GM19455 (cell line): ENCODE measurements at regions not wholly inside any gene's neighbourhood (a gene's known extent, or its start where the extent isn't known, plus 50 kb on each side); places are given as distances from the start of the nearest gene placed in this dataset.
"Not testable (repeated sequence)": the region's sequence is repeated elsewhere in the genome, so short reads cannot be mapped to it uniquely, and the experiment has no call there.

Experiments
- ATAC-seq: cut with Tn5 transposase; IDR thresholded peaks from one replicate; pipeline ENCODE4 v1.9.1; 2021; ENCODE audit not compliant: unreplicated experiment

DNA sequence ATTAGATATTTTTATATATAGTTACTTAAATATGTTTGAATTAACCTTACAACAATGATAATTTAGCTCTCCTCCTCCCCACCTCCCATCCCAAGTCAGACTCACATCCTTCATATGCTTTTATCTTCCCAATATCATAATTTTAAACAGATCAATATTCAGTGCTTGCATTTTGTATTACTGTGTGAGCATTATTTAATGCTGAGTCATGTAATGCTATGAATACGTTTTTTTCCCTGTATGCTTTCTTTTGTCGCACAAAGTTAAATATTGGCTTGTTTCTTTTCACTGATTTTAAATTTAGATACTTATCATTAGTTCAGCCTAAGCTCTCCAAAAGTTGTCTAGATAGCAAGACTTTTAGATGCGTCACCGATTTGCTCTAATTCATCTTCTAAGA, 471.6 kb upstream of the SGO1 start:
- no peak for ATAC-seq

GRCh38 chr3:20652231-20652986, 466.4 kb upstream of the SGO1 start:
- no peak for ATAC-seq

DNA sequence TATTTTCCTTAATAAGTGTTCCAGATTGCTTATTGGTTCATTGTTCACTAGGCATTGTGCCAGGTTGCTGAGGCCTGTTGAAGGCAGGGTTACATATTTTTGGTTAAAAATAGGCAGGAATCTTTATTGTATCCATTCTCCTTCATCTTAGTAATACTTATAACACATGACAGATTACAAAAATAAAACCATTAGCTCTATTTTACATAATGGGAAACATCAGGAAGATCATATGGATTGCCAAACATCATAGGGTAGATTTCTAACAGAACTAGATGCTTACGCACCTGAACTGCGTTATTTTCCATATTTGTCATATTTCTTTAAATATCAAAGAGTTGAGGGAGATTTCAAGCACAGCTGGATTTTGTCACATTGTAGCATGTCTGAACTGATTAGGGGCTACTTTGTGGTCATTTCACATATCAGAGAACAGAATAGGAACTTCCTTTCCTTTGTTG, 462.9 kb upstream of the SGO1 start:
- no peak for ATAC-seq

DNA sequence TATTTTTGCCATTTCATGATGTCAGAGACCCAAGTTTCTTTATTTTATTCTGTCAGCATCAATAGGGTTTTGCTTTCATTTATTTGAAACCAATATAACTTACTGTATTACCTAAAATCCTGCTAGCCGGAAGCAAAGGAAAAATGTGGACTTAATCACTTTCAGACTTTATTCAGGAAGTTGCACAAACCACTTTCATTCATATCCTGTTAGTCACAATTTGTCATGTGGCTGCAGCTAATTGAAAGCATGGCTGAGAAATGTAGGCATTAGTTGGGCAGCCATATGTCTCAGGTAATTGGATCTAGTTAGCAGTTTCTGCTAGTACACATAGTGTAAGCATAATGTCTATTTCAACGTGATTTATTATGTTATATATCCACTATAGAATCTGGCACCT, 462.3 kb upstream of the SGO1 start:
- no peak for ATAC-seq

- ATAC-seq = no peak
Measured at GRCh38 chr3:20646425-20646824, 460.4 kb upstream of the SGO1 start.

DNA sequence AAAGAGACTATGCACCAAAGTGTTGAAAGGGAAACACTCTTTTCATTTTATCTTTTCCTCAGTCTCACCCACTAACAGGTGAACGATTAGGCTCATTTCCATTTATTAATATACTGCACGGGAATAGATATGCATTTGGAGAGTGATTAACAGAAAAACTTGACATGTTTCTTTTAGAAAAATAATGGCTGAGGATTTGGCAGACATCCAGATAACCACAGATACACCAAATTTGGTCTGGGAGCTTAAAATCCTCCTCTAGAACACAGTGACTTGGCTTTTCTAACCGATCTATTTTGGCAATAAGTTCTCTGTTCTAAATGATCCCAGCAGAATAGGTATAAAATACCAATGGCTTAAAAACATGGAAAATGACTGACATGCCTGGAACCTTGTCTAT, 459.3 kb upstream of the SGO1 start:
- no peak for ATAC-seq

DNA sequence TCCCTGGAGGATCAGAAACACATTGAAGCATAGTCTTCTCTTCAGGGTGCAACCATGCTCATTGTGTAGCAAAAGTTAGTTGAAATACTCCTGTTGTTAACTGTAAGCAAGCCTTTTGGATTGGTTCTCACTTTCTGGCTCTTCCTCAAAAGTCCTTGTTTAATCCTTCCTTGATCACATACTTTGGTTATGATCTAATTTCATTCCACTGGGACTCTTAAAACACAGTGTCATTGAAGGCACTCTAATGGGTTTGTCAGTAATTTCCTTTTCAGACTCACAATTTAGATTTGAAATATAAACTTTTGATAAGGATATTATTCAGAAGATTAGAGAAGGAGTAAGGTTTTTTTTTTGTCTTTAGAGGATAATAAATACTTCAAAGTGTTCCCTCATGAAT, 451.7 kb upstream of the SGO1 start:
- no peak for ATAC-seq

DNA sequence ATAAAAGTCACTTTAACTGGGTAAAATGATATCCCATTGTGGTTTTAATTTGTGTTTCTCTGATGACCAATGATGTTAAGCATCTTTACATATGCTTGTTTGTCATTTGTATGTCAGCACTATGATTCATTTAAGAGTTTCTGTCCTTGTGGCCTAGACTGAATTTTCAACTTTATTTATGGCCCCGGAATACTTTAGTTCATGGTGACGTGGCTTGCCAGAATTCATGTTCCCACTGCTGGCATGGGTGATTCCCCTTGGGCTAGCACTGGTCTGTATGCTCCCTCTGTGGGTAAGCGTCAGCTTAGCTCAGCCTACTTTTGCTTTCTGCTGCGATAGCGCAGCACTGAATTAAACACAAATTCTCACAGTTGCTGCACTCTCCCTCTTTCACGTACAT, 436.3 kb upstream of the SGO1 start:
- no peak for ATAC-seq

- ATAC-seq = not testable (repeated sequence)
Measured at GRCh38 chr3:20618621-20619020, 432.6 kb upstream of the SGO1 start.

- ATAC-seq = not testable (repeated sequence)
Measured at GRCh38 chr3:20618181-20618580, 432.2 kb upstream of the SGO1 start.

DNA sequence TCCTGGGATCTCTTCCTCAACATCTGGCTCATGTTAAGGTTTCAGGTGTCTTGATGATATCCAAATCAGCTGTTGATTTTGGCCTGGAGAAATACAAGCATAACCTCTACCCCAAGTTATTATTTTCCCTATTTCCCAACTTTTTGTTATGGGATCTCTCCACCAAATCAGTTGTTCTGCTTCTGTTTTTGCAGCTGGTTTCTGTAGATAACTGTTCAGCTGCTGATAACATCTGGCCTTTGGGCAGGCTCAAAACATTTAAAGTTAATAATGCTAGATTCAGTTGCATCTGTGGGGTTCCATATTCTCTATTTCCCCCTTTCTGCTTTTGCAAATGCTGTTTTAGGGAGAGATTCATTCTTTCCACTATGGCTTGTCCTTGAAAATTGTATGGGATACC, 430.0 kb upstream of the SGO1 start:
- ATAC-seq = not testable (repeated sequence)

DNA sequence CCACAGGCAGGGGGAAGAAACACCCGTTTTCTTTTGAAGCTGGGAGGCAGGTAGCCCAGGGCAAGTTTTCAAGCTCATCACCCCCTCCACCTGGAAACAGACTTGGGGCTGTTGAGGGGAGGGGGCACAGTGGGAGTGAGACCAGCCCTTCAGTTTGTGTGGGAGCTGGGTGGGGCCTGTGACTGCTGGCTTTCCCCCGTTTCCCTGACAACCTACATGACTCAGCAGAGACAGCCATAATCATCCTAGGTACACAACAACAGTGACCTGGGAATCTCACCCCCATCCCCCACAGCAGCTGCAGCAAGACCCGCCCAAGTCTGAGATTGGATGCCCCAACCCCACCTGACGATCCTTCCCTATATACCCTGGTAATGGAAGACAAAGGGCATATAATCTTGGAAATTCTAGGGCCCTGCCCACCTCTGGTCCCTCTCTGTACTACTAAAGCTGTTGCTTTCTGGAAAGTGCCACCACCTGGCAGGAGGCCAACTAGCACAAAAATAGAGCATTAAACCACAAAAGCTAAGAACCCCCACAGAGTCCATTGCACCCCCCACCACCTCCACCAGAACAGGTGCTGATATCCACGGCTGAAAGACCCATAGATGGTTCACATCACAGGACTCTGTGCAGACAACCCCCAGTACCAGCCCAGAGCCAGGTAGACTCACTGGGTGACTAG, 422.2 kb upstream of the SGO1 start:
- ATAC-seq = no peak

GRCh38 chr3:20604659-20605058, 418.7 kb upstream of the SGO1 start:
- no peak for ATAC-seq

GRCh38 chr3:20589275-20589674, 403.3 kb upstream of the SGO1 start:
- ATAC-seq = no peak

DNA sequence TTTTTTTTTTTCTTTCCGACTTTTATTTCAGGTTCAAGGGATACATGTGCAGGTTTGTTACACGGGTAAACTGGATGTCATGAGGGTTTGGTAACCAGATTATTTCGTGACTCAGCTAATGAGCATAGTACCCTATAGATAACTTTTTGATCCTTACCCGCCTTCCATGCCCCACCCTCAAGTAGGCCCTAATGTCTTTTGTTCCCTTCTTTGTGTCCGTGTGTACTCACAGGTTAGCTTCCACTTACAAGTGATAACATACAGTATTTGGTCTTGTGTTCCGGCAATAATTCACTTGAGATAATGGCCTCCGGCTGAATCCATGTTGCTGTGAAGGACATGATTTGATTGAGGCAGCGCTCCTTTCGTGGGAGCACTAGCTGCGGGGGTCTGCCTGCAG, 402.8 kb upstream of the SGO1 start:
- no peak for ATAC-seq

DNA sequence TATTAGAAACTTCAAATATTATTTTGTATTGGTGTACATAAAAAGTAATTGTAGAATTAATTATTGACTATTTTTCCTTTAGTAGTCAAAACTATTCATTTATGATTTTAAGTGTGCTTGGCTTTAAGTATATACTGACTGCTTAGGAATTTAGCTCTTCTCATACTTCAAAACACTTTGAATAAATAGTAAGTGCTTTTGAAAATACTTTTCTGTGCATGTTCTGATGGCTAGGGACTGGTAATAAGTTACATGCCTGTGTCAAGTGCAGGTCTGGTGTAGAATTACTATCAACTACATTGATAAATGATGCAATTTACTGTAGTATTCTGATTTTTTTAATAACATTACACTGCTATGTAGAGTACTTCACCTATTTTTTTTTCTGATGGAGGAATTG, 397.6 kb upstream of the SGO1 start:
- no peak for ATAC-seq

GRCh38 chr3:20576228-20576627, 390.2 kb upstream of the SGO1 start:
- ATAC-seq = no peak

DNA sequence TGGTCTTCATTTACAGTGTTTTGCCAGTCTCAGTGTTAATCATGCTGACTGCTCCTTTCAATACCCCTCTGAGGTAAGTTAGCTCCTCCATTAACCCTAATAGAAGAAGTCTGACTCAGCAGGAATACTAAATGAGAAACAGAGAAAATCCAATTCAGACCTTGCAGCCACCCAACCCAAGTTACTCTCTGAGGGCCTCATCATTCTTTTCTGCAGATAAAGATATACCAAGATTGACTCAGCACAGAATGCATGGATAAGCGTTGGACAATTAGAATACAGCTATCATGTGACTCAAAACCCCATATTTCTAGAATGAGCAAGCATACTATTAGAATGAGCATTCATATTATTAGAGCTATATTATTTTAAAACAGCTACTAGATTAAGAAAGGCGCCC, 389.1 kb upstream of the SGO1 start:
- ATAC-seq = no peak

DNA sequence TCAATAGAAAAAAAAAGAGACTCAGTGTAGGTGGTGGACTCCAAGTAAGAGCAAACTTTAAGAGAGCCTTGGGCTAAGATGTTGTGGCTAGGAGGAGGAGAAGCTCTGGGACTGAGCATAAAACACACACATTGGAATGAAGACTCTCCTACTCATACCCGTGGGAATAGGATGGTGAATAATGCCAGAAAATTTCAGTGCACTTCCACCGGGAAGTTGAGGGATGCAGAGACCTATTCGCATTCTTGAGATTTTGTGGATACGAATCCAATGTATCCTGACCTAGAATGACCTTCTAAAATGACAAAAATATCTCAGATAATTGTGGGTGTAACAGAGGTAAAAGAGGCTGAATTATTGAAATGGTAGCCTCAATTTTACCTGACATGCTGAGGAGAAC, 388.7 kb upstream of the SGO1 start:
- ATAC-seq = no peak

DNA sequence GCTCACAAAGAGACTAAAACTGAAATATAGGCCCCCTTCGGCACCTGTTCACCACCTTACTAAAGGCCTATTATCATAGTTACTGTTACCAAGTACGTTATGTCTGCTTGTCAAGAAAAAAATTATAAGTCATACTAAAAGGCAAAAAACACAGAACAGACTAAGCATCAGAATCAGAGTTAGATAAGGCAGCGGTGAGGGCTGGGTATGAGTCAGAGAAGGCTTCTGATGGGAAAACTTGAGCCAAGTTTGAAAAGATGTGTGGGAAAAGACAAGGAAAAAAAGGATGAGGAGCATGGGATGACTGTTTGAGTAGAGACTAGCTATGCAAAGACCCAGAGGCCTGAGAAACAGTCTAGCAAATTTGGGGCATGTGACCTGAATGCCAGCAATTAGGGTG, 387.2 kb upstream of the SGO1 start:
- ATAC-seq = no peak

DNA sequence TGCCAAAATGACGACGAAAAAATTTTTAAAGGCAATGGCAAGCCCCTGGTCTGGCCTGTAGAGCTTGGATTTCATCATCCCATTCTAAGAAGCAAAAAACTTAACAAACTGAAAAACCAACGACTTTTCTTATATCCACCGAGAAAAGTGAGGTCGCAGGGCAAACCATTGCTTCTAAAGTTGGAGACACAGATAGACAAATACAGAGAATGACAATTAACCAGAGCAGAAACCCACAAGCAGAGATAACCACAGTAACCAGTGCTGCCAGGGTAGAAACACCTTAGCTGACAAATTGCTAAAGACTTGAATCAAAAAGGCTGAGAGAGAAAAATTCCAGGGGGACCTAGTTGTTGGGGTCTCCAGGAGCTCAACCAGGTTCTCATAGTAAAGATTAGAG, 386.5 kb upstream of the SGO1 start:
- no peak for ATAC-seq

GRCh38 chr3:20569310-20569709, 383.3 kb upstream of the SGO1 start:
- ATAC-seq = no peak

DNA sequence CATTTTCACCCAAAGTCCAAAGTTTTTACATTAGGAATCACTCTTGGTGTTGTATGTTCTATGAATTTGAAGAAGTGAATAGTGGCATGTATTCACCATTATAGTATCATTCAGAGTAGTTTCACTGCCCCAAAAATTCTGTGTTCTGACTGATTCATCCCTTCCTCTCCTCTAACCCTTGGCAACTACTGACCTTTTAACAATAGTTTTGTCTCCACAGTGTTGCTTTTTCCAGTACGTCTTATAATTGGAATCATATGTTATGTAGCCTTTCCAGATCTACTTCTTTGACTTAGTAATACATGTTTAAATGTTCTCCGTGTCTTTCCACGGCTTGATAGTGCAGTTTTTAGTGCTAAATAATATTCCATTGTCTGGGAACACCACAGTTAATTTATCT, 379.0 kb upstream of the SGO1 start:
- no peak for ATAC-seq
